K562 (cell line): ENCODE measurements at regions not wholly inside any gene's neighbourhood (a gene's known extent, or its start where the extent isn't known, plus 50 kb on each side); places are given as distances from the start of the nearest gene placed in this dataset.

Source experiments
- ATAC-seq: fragments of 200-7000 bp; cut with Tn5 transposase; 3 replicates; pipeline ENCODE4 v1.9.1; 2020; ENCODE audit warnings: moderate library complexity
- BruUV-seq: library from RNA; stranded (reverse); fragments of 400-500 nt; replicated peaks from 2 replicates; lab custom pipeline; 2021; lab: Mats Ljungman, UMichigan
- CTCF ChIA-PET: fragments of 300-600 bp; formaldehyde crosslinking; extraction: SDS; loops from one replicate; lab custom pipeline; 2021; ENCODE audit warnings: low intra/inter-chr PET ratio; lab: Yijun Ruan, JAX
- POLR2A ChIA-PET: fragments of 300-600, 350-650 bp; sonication (Branson Sonifier 250); formaldehyde crosslinking; extraction: SDS; loops from one replicate; lab custom pipeline; 2021; ENCODE audit warnings: antibody characterized with exemption, inconsistent platforms; lab: Yijun Ruan, JAX
- DNase-seq, 4 experiments: peaks; one replicate each; pipeline versions ENCODE4 v3.0.0 to v3.0.0-alpha.2; 2011 to 2018; ENCODE audit warnings: low spot score in 3 of 4, mixed read lengths in 3 of 4; ENCODE audit errors: extremely low read depth in 1 of 4
- FAIRE-seq: peaks from 2 replicates; lab custom pipeline; 2011; peaks lifted over from hg19 to GRCh38; lab: Jason Lieb, UNC
- H2AFZ ChIP-seq: 2 replicates; pipeline ENCODE4 v1.6.0; 2011; ENCODE audit warnings: low read depth, low read length, control low read depth, inconsistent platforms
- H3K27ac ChIP-seq: fragments of 200-600 bp; 3 replicates; pipeline ENCODE4 v1.8.0; 2011; ENCODE audit warnings: low read depth, mild to moderate bottlenecking, control low read depth, inconsistent platforms, low read length, moderate library complexity, mixed read lengths; ENCODE audit errors: extremely low read depth
- H3K27me3 ChIP-seq, 2 experiments: fragments of 300-600 bp in 1 of 2; 2 replicates in 1 of 2; 3 replicates in 1 of 2; pipeline versions ENCODE4 v1.6.0 to v1.8.0; 2011; ENCODE audit warnings: inconsistent platforms in 2 of 2, low read length in 2 of 2, mild to moderate bottlenecking in 1 of 2, mixed read lengths in 1 of 2, moderate library complexity in 1 of 2; ENCODE audit not compliant: control insufficient read depth in 2 of 2, insufficient read depth in 2 of 2
- H3K36me3 ChIP-seq: fragments of 300-600 bp; 3 replicates; pipeline ENCODE4 v1.8.0; 2011; ENCODE audit warnings: mild to moderate bottlenecking, low read length, inconsistent platforms; ENCODE audit not compliant: control insufficient read depth, insufficient read depth
- H3K4me1 ChIP-seq, 2 experiments: fragments of 200-600 bp in 1 of 2; replicated peaks in 1 of 2; 2 replicates in 1 of 2; 3 replicates in 1 of 2; pipeline versions ENCODE4 v1.5.1 to v1.8.0; 2011; ENCODE audit warnings: inconsistent platforms in 2 of 2, low read length in 2 of 2, mild to moderate bottlenecking in 1 of 2, mixed read lengths in 1 of 2, moderate library complexity in 1 of 2; ENCODE audit not compliant: control insufficient read depth in 2 of 2, insufficient read depth in 2 of 2
- H3K4me2 ChIP-seq: 2 replicates; pipeline ENCODE4 v1.6.1; 2011; ENCODE audit warnings: low read length, control low read depth, inconsistent platforms, mixed read lengths; ENCODE audit not compliant: insufficient read depth
- H3K4me3 ChIP-seq: fragments of 200-600 bp; sonication (generic), shearing (Covaris generic); 2 replicates; pipeline ENCODE4 v1.5.1; 2016; ENCODE audit warnings: control low read depth, inconsistent platforms
- H3K79me2 ChIP-seq: fragments of 200-600 bp; 3 replicates; pipeline ENCODE4 v1.8.0; 2011; ENCODE audit warnings: low read length, inconsistent platforms; ENCODE audit not compliant: control insufficient read depth, insufficient read depth
- H3K9ac ChIP-seq, 2 experiments: 2 replicates each; pipeline versions ENCODE4 v1.6.0 to v1.6.1; 2011; ENCODE audit warnings: low read depth in 2 of 2, low read length in 2 of 2, control low read depth in 1 of 2, inconsistent platforms in 1 of 2, mild to moderate bottlenecking in 1 of 2, mixed read lengths in 1 of 2; ENCODE audit not compliant: insufficient read depth in 1 of 2
- H3K9me1 ChIP-seq: one replicate; pipeline ENCODE4 v1.6.0; 2011; ENCODE audit warnings: inconsistent platforms, mild to moderate bottlenecking, low read length, moderate library complexity; ENCODE audit not compliant: control insufficient read depth, insufficient read depth
- H3K9me3 ChIP-seq: replicated peaks from 2 replicates; pipeline ENCODE4 v1.5.1; 2011; ENCODE audit warnings: low read depth, low read length, inconsistent platforms; ENCODE audit not compliant: control insufficient read depth, insufficient read depth
- H4K20me1 ChIP-seq: replicated peaks from 2 replicates; pipeline ENCODE4 v1.6.1; 2011; ENCODE audit warnings: low read length, inconsistent platforms, mixed read lengths; ENCODE audit not compliant: control insufficient read depth, insufficient read depth
- AFF1 ChIP-seq, 2 experiments: fragments of 450-650 bp; IDR thresholded peaks; 2 replicates each; pipeline ENCODE4 v1.6.1; 2018; ENCODE audit warnings: mild to moderate bottlenecking in 2 of 2, low read depth in 1 of 2; ENCODE audit not compliant: partially characterized antibody in 2 of 2
- ATF2 ChIP-seq: sonication (generic); formaldehyde crosslinking; IDR thresholded peaks from 2 replicates; pipeline ENCODE4 v1.8.1; 2022; ENCODE audit warnings: missing genetic modification reagents
- CREB1 ChIP-seq, 2 experiments: sonication (generic) in 1 of 2; formaldehyde crosslinking in 1 of 2; IDR thresholded peaks; 2 replicates each; pipeline versions ENCODE4 v1.6.1 to v1.8.0; 2012 to 2022; ENCODE audit warnings: inconsistent platforms in 1 of 2, mild to moderate bottlenecking in 1 of 2, missing genetic modification reagents in 1 of 2, moderate library complexity in 1 of 2
- CXXC5 ChIP-seq: fragments of 250-450 bp; sonication (Bioruptor Pico); IDR thresholded peaks from 2 replicates; pipeline ENCODE4 v1.8.0; 2022; ENCODE audit warnings: inconsistent platforms, mild to moderate bottlenecking, moderate library complexity
- E2F3 ChIP-seq: fragments of 250-450 bp; sonication (Bioruptor Pico); IDR thresholded peaks from 2 replicates; pipeline ENCODE4 v1.4.0; 2020; ENCODE audit warnings: mild to moderate bottlenecking
- ETV5 ChIP-seq: sonication (generic); formaldehyde crosslinking; IDR thresholded peaks from 2 replicates; pipeline ENCODE4 v1.4.0; 2020; ENCODE audit warnings: low read depth, mild to moderate bottlenecking, missing genetic modification reagents
- FOS ChIP-seq: IDR thresholded peaks from 3 replicates; pipeline ENCODE4 v1.6.1; 2011; ENCODE audit not compliant: insufficient read length; ENCODE audit errors: extremely low read depth
- FOXJ3 ChIP-seq: sonication (generic); formaldehyde crosslinking; IDR thresholded peaks from 2 replicates; pipeline ENCODE4 v1.4.0; 2020; ENCODE audit warnings: mild to moderate bottlenecking, missing genetic modification reagents
- GTF2A2 ChIP-seq: IDR thresholded peaks from 2 replicates; pipeline ENCODE4 v1.6.1; 2016; ENCODE audit warnings: mild to moderate bottlenecking, missing genetic modification characterization, missing compliant biosample characterization
- HNRNPL ChIP-seq: fragments of 200-400 bp; formaldehyde crosslinking; IDR thresholded peaks from 2 replicates; pipeline ENCODE4 v1.6.1; 2017; ENCODE audit warnings: low read depth, mild to moderate bottlenecking, low read length
- MBD2 ChIP-seq: sonication (generic); IDR thresholded peaks from 2 replicates; pipeline ENCODE4 v1.6.1; 2016; ENCODE audit warnings: low read depth, borderline replicate concordance
- MED1 ChIP-seq: sonication (generic); formaldehyde crosslinking; IDR thresholded peaks from 2 replicates; pipeline ENCODE4 v1.8.1; 2023; ENCODE audit warnings: missing genetic modification reagents, borderline replicate concordance
- PHTF2 ChIP-seq: fragments of 250-450 bp; sonication (Bioruptor Pico); IDR thresholded peaks from 2 replicates; pipeline ENCODE4 v1.5.0; 2021; ENCODE audit warnings: mild to moderate bottlenecking
- PML ChIP-seq: IDR thresholded peaks from 2 replicates; pipeline ENCODE4 v1.6.1; 2012; ENCODE audit warnings: low read length, inconsistent platforms
- POLR3G ChIP-seq: IDR thresholded peaks from 2 replicates; pipeline ENCODE4 v1.6.1; 2011; ENCODE audit not compliant: insufficient read length, insufficient replicate concordance; ENCODE audit errors: extremely low read depth
- TCFL5 ChIP-seq: fragments of 250-450 bp; sonication (Bioruptor Pico); conservative IDR thresholded peaks from 2 replicates; pipeline ENCODE4 v1.6.1; 2021; ENCODE audit warnings: mild to moderate bottlenecking, moderate library complexity, matching md5 sums
- ZNF589 ChIP-seq: fragments of 200-800 bp; sonication (Bioruptor generic); IDR thresholded peaks from 2 replicates; pipeline ENCODE4 v1.6.1; 2016; ENCODE audit warnings: low read depth, missing genetic modification characterization, missing compliant biosample characterization
- WGBS: fragments of 100-300 bp; shearing (Covaris generic); methylation state at CpG from one replicate; pipeline ENCODE4 v1.1.6; 2016; ENCODE audit warnings: low coverage, mixed read lengths; ENCODE audit not compliant: insufficient coverage; ENCODE audit errors: missing lambda C conversion rate; 5-methylcytosine and 5-hydroxymethylcytosine counted together
- in situ Hi-C: fragments of 300-500 bp; cut with MboI; formaldehyde crosslinking; loops from 4 replicates; pipeline ENCODE4 v1.15.0; 2018; ENCODE audit warnings: inconsistent platforms, mixed read lengths
- intact Hi-C: fragments of 100-400 bp; cut with micrococcal nuclease; formaldehyde crosslinking; loops from 2 replicates; pipeline ENCODE4 v1.14.2; 2022
- TF ChIP-seq, protein P1 (sequence below), 2 experiments: fragments of 250-450 bp in 1 of 2; fragments of 450-650 bp in 1 of 2; sonication (Bioruptor Pico) in 1 of 2; IDR thresholded peaks; 2 replicates each; pipeline versions ENCODE4 v1.6.1 to v1.8.0; 2016 to 2021; ENCODE audit warnings: mild to moderate bottlenecking in 2 of 2, moderate library complexity in 2 of 2, missing compliant biosample characterization in 1 of 2, missing genetic modification characterization in 1 of 2

GRCh38 chr2:142796161-142796560 is 81.3 kb upstream of the KYNU start:
- ATAC-seq, result no peak
- in situ Hi-C loops, result no loop called here
- TF ChIP-seq PHTF2 (CRISPR knock-in tag), result no peak
- TF ChIP-seq E2F3 (CRISPR knock-in tag), result no peak
- no peak for TF ChIP-seq CXXC5
- TF ChIP-seq AFF1 (IDR thresholded peaks at IDR 0.05; ENCODE audit: low read depth in 1 of 2, partially characterized antibody in 2 of 2), result no peak
- TF ChIP-seq CREB1 (IDR thresholded peaks at IDR 0.05), result no peak
- TF ChIP-seq CREB1 (CRISPR knock-in tag; IDR thresholded peaks at IDR 0.05), result no peak
- TF ChIP-seq MED1, result no peak
- no peak for TF ChIP-seq TCFL5 (CRISPR knock-in tag)
- TF ChIP-seq HNRNPL, result no peak
- TF ChIP-seq ATF2 (CRISPR knock-in tag), result no peak
- no peak for TF ChIP-seq PML
- TF ChIP-seq POLR3G, result no peak
- no peak for TF ChIP-seq FOS
- no peak for TF ChIP-seq MBD2
- no peak for TF ChIP-seq FOXJ3
- no peak for TF ChIP-seq GTF2A2 (tag)
- TF ChIP-seq ZNF589 (CRISPR knock-in tag), result no peak
- no peak for TF ChIP-seq ETV5 (CRISPR knock-in tag)
- TF ChIP-seq, protein P1, sequence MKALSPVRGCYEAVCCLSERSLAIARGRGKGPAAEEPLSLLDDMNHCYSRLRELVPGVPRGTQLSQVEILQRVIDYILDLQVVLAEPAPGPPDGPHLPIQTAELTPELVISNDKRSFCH (CRISPR knock-in tag; IDR thresholded peaks at IDR 0.05), result no peak
- TF ChIP-seq, protein P1 (tag; IDR thresholded peaks at IDR 0.05), result no peak

More at GRCh38 chr2:142796161-142796560, 81.3 kb upstream of the KYNU start:
- Histone ChIP-seq H4K20me1 (no peaks in the 10 kb centered on the region), H3K79me2 (no peaks in the 10 kb centered on the region), H3K9me1 (no peaks in the 10 kb centered on the region), H3K4me3 (no peak overlapping the region), H3K4me2 (no peak overlapping the region), H2AFZ (no peak overlapping the region), H3K9ac (no peak overlapping the region), H3K27me3 (no peaks in the 10 kb centered on the region), H3K27ac (no peak overlapping the region), H3K4me1 (no peaks in the 10 kb centered on the region), H3K36me3 (no peaks in the 10 kb centered on the region), H3K9me3 (no peaks in the 10 kb centered on the region)
- no peak for FAIRE-seq
- intact Hi-C loops, result no loop called here
- DNase-seq, result no peak
- no TSS peak for BruUV-seq
- CTCF ChIA-PET, result no interaction called here
- POLR2A ChIA-PET, result no interaction called here
- 6% methylated on average over 2 of the region's 2 CpGs for WGBS
